SW480 (cell line): ENCODE measurements at regions not wholly inside any gene's neighbourhood (a gene's known extent, or its start where the extent isn't known, plus 50 kb on each side); places are given as distances from the start of the nearest gene placed in this dataset.
"Not testable (repeated sequence)": the region's sequence is repeated elsewhere in the genome, so short reads cannot be mapped to it uniquely, and the experiment has no call there.

Experiments
- DNase-seq: peaks from one replicate; pipeline ENCODE4 v3.0.0-alpha.2; 2016; ENCODE audit warnings: low spot score

DNA sequence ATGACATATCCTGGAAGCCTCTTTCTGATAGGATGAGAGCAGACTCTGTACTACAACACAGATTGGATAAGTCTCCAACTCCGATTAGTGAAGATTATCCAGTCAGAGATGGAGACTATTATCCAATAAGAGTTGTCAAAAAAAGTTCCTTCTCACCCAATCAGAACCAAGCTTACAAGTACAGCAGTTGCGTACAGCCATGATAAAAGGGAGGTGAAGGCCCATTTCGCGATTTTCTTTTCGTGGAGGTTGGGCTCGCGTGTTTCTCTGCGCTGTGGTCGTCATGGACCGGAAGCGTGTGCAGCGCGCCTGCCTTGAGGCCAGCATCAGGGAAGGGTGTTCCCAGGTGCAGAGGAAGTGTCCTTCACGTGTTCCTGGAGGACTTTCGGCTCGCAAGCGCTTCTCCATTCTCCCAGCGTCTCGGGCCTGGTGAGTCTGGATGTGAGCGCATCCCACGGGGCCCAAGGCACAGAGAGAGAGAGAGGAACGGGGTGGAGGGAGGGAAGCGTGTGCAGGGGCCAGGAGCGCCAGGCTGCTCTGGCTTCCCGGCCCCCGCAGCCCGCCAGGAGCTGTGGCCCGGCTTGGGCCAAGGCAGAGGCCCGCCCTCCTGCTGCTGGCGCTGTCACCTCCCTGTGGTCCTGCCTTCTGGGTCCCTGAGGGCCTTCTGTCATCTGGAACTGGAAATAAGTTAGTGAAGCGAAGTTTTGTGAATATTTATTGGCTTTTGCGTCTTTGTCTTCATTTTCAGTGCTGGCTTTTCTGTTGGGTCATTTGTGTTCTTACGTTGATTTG lies 53.9 kb downstream of the CDRT15L2 start:
- DNase-seq: not testable (repeated sequence)

DNA sequence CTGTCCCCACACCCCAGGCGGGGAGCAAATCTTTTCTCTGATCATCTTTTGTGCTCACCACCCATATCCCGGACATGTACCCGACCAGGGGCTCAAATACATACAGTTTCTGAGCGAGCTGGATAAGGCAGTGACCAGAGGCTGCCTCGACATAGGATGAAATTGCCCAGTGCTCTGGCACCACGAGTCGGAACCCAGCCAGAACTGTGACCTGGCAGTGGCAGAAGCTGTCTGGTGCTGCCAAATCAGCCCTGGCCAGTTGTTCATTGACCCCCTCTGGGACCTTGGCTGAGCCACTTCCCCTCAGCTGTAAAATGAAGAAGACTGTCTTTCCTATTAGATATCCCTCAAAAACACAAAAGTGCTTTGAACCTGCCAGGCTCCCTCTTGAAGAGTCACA lies 60.6 kb downstream of the CDRT15L2 start:
- DNase-seq: not testable (repeated sequence)

DNA sequence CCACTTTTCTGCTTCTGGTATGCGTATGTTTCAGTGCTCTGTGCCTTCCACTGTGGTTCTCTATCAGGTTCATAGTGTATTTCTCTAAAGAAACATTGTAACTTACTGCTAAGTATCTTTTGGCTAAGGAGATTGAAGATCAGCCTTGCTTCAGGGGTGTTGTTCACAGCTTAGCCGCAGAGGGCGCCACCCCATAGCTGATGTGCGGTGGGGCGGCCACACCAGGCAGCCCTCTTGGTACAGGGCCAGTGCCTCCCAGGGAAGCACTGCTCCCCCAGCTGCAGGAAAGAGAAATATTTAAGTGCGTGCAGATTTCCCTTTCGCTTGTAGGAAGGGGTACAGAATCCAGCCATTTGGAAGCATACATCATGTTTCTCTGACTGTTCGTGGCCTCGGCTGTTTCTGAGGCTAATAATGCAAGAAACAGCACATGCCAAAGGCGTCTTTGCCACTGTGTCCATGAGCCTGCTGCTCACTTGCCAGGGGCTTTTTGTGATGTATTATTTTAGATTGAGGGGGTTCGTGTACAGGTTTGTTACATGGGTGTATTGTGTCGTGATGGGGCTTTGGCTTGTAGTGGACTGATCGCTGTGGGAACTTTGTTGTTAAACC lies 67.2 kb downstream of the CDRT15L2 start:
- DNase-seq: not testable (repeated sequence)

GRCh38 chr17:20649097-20649767 lies 69.7 kb downstream of the CDRT15L2 start:
- DNase-seq: not testable (repeated sequence)

- DNase-seq: not testable (repeated sequence)
These were observed 71.5 kb downstream of the CDRT15L2 start for GRCh38 chr17:20651022-20651421.

- DNase-seq: not testable (repeated sequence)
These were observed 72.2 kb downstream of the CDRT15L2 start for GRCh38 chr17:20651736-20652135.

GRCh38 chr17:20653391-20653790 lies 73.9 kb downstream of the CDRT15L2 start:
- DNase-seq: not testable (repeated sequence)

DNA sequence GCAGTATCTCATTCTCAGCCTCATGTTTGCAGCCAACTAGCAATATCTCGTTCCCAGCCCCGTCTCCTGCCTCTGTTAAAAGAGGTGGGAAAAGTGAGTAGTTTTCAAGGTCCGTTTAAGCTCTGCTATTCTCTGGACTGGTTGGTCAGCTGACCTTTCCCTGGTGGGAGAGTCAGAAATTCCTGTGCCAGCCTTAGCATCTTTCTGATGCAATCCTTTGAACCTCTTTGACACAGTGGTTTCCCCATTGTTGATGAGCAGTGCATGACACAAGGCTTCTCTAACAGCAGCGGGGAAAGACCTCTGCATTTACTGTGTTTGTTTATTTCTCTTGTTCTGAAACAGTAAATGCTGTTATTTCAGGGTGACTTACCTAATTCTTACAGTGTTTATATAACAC lies 74.6 kb downstream of the CDRT15L2 start:
- DNase-seq: peak; percentile 8

DNA sequence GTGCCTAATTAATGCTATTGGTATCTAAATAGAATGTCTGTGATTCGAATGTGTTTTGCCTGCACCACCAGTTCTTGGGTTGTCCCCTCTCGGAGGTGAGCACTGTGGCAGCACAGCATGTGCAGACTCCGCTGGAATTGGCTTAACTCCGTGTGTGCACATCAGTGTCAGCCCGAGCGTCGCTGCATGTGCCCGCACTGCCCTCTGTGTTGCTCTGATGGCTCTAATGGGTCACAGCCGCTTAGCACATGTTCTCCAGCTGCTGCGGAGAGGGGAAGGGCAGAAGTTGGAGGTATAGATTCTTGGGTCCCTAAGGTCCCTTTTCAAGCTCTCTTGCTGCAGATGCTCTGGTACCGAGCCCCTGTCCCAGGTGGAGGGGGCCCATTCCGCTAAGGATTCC lies 75.1 kb downstream of the CDRT15L2 start:
- not testable (repeated sequence) for DNase-seq

- DNase-seq: not testable (repeated sequence)
These were observed 85.8 kb downstream of the CDRT15L2 start for GRCh38 chr17:20665103-20665955.

DNA sequence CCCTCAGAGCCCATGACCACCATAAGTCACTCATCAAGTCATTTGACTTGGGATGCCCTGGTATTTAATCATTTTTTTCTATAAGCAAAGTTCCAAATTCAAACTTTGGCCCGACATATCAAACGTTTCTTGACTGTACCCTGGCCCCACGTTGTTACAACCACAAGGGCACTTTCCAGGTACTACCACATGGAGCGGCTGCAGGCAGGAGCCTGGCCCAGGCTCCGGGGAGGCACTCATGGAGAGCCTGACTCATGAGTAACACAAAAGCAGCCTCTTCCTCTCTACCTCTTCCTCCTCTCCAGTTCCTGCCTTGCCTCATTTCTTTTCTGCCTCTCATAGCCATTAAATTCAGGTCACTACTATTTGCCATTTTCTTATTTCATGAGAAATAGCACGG lies 87.2 kb downstream of the CDRT15L2 start:
- DNase-seq: not testable (repeated sequence)

GRCh38 chr17:20667712-20668111 lies 88.2 kb downstream of the CDRT15L2 start:
- not testable (repeated sequence) for DNase-seq

- DNase-seq: not testable (repeated sequence)
These were observed 88.8 kb downstream of the CDRT15L2 start for GRCh38 chr17:20668316-20668715.

DNA sequence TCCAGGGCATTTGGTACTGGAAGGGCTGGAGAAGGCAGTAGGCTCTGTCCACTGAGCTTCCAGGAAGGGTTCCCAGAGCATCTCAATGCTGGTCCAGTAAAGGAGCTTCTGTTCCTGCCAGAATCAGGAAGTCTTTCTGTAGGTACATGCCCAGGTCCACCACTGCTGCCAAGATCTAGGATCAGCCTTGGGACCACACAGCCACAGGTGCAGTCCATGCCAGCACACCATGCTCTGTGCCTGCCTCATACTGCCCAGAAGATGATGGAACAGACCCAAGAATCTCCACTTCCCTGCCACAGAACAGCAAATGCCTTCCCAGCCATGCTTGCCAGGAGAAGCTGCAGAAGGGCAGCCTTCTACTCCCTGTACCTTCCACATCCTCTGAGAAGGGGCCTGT lies 89.3 kb downstream of the CDRT15L2 start:
- not testable (repeated sequence) for DNase-seq

- DNase-seq: not testable (repeated sequence)
These were observed 91.0 kb downstream of the CDRT15L2 start for GRCh38 chr17:20670506-20670905.

- DNase-seq: not testable (repeated sequence)
These were observed 94.8 kb downstream of the CDRT15L2 start for GRCh38 chr17:20674374-20674773.

- not testable (repeated sequence) for DNase-seq
These were observed 96.2 kb downstream of the CDRT15L2 start for GRCh38 chr17:20675707-20676106.

- DNase-seq: not testable (repeated sequence)
These were observed 97.1 kb downstream of the CDRT15L2 start for GRCh38 chr17:20676656-20677055.

DNA sequence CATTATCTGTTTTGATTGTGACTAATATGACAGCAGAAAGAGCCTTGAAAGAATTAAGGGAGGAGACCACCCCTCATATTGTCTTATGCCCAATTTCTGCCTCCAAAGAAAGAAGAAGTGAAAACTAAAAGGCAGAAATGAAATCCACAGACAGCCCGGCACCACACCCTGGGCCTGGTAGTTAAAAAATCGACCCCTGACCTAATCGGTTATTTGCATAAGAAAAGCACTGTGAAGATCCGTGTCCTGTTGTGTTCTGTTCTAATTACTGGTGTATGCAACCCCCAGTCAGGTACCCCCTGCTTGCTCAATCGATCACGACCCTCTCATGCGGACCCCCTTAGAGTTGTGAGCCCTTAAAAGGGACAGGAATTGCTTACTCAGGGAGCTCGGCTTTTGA lies 97.9 kb downstream of the CDRT15L2 start:
- not testable (repeated sequence) for DNase-seq

- not testable (repeated sequence) for DNase-seq
These were observed 98.9 kb downstream of the CDRT15L2 start for GRCh38 chr17:20678424-20678823.
